ENCODE measurements at regions not wholly inside any gene's neighbourhood (a gene's known extent, or its start where the extent isn't known, plus 50 kb on each side); places are given as distances from the start of the nearest gene placed in this dataset.
A peak's percentile ranks its signal among the peaks of the same experiment; 100 is the strongest.
"Not testable (repeated sequence)": the region's sequence is repeated elsewhere in the genome, so short reads cannot be mapped to it uniquely, and the experiment has no call there.

DNA sequence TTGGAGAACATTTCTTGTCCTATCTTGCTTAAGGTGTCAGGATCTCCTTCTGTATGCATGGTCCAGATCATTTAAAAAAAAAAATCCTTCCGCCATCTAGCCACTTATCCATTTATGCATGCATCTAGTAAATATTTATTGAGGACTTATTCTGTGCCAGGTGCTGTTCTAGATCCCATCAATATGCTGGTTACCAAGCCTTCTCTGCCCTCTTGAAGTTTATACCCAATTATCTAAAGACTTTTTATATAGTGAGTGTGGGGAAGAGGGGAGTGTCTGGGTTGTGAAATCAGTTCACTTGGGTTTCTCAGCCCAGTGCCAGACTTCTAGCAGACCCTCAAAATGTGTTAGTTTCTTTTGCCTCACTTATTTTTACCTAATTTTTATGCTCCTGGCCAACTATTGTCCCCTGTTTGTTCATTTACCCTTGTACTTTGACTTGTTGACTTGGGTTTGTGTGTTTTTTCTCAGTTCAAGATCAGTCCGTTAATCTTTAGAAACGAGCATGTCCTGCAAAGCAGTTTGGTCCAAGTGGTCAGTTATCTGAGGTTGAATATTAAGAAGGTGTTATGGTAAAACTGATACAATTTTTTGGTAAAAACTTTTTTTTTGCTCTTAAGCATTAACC is 488.9 kb downstream of the PCNX1 start:
- DNase-seq (ENCODE audit: low spot score), result no peak

DNA sequence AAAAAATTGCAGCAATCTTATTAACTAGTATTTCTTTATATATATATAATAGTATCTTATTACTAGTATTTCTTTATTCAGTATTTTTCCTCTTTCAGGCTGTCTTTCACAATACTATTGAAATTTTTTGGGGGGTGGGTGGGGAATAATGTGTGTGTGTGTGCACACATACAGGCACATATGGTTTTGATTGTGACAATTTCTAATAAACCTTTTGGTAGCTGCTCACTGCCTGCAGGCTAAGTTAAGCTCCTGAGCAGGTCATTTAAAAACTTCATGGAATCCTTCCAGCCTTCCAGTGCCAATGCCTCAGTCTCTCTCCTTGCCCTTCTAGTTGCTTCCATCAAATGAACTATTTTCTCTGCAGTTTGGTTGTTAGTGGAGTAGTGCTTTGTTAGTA is 490.1 kb downstream of the PCNX1 start:
- DNase-seq (ENCODE audit: low spot score), result no peak

DNA sequence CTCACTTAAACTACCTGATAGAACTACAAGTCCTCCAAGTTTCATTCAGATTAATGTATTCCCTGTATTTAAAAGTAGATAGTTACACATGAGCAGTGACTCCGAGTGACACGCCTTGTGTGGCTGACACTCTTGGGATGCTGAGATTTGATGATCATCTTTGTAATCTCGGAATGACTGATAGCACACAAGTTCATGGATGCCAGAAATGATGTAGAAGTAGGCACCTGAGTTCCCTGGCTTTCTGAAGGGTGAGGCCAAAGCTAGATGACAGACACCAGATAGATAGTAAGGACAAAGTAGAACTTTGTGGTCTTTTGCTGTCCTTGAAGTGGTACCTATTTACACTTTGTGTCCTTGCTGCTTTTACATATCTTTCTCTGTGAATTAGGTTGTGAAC is 491.2 kb downstream of the PCNX1 start:
- DNase-seq (ENCODE audit: low spot score), result no peak

GRCh38 chr14:71399057-71399487 is 491.8 kb downstream of the PCNX1 start:
- no peak for DNase-seq (ENCODE audit: low spot score)

DNA sequence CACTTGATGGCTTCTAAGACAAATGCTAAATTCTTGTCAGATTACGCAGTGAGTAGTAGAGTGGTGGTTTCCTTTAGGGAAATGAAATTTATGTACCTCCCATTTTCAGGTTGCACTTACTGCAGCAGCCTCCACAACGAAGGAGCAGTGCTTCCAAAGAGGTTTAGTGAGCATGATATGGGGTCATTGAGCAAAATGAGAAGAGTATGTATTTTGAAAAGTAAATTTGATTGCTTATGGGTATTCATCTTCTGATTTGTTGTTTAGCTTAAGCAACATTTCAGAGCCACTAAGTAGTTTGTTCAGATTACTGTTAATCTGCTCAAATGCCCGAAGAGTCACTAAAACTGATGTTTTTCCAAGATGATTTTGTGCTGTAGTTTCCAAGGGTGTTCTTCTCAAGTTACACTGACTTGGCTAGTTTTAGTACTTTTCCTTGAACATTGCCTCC is 493.6 kb downstream of the PCNX1 start:
- no peak for DNase-seq (ENCODE audit: low spot score)

DNA sequence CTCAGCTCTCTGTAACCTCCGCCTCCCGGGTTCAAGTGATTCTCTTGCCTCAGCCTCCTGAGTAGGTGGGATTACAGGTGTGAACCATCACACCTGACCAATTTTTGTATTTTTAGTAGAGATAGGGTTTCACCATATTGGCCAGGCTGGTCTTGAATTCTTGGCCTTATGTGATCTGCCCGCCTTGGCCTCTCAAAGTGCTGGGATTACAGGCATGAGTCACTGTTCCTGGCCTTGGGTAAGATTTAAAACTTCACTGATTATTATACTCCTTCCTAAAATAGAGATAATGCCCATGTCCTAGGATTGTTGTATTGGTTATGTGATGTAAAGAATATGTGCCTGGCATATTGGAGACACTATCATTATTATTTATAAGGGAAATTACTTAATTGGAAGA is 495.2 kb downstream of the PCNX1 start:
- not testable (repeated sequence) for DNase-seq (ENCODE audit: low spot score)

GRCh38 chr14:71403656-71404055 is 496.4 kb downstream of the PCNX1 start:
- peak; percentile 52 for DNase-seq (ENCODE audit: low spot score)

- no peak for DNase-seq (ENCODE audit: low spot score)
Observed at GRCh38 chr14:71405676-71406075, 498.4 kb downstream of the PCNX1 start.

DNA sequence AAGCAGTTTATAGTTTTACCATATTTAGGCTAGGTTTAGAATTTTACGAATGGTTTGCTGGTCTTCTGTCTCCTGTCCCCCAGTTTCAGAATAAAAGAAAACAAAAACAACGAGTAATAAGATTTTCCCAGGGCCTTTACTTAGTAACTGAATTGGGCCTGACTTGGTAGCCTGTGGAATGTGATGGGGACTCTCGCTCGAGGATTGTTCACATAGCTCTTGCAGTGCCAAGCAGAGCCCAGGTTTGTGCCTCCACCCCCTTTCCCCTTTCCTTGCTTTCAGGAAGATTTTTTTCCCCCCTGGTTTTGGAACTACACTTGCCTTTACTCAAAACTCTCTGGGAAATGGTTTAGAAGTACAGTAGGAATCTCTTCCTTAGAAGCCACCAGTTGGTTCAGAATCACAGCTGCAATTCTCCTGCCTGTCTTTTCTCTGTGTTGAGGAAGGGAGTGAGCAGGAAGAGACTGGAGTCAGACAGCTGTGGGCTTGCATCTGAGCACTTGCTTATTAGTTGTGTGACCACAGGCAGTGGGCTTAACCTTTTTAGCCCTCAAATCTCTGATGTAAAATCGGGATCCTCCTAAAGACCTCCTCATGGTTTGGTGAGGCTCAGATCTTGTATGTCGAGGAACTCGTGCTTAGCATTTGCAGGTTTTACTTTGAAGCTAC is 501.2 kb downstream of the PCNX1 start:
- DNase-seq (ENCODE audit: low spot score), result no peak

- DNase-seq (ENCODE audit: low spot score), result no peak
Observed at GRCh38 chr14:71410578-71411284, 503.5 kb downstream of the PCNX1 start.

- DNase-seq (ENCODE audit: low spot score), result no peak
Observed at GRCh38 chr14:71411285-71411595, 504.0 kb downstream of the PCNX1 start.

DNA sequence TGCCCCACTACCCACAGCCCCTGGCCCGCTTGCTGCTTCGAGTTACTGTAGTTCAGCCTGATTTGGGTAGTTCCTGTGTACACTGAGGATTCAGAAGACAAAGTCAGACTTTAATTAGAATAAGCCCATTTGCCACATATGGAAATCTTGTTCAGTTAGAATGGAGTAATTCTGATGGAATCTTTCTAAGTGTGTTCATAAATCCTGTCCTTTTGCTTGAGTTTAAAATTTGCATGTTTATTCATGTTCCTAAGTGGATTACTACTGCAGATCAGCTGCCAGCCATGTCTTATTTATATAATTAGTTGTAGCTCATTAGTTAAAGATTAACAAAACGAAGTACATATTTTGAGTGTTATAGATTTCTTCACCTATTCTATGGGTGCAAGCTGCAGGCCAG is 504.5 kb downstream of the PCNX1 start:
- DNase-seq (ENCODE audit: low spot score), result no peak

GRCh38 chr14:71414631-71415403 is 507.6 kb downstream of the PCNX1 start:
- DNase-seq (ENCODE audit: low spot score), result peak; percentile 35

- no peak for DNase-seq (ENCODE audit: low spot score)
Observed at GRCh38 chr14:71415404-71415690, 508.1 kb downstream of the PCNX1 start.

- no peak for DNase-seq (ENCODE audit: low spot score)
Observed at GRCh38 chr14:71416392-71416791, 509.1 kb downstream of the PCNX1 start.

GRCh38 chr14:71418532-71419245 is 511.4 kb downstream of the PCNX1 start:
- DNase-seq (ENCODE audit: low spot score), result no peak

- no peak for DNase-seq (ENCODE audit: low spot score)
Observed at GRCh38 chr14:71423481-71423880, 508.7 kb upstream of the RGS6 start.

DNA sequence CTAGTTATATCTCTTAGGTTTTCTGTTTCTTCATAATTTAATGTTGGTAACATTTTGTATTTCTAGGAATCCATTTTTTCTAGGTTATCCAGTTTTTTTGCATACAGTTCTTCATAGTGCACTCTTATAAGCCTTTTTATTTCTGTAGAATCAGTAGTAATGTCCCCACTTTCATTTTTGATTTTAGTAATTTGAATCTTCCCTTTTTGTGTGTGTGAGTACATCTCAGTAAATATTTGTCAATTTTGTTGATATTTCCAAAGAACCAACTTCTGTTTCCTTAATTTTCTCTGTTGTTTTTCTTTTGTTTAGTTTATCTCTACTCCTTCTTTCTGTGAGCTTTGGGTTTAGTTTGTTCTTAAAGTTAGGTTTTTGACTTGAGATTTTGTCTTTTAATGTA is 507.3 kb upstream of the RGS6 start:
- no peak for DNase-seq (ENCODE audit: low spot score)

DNA sequence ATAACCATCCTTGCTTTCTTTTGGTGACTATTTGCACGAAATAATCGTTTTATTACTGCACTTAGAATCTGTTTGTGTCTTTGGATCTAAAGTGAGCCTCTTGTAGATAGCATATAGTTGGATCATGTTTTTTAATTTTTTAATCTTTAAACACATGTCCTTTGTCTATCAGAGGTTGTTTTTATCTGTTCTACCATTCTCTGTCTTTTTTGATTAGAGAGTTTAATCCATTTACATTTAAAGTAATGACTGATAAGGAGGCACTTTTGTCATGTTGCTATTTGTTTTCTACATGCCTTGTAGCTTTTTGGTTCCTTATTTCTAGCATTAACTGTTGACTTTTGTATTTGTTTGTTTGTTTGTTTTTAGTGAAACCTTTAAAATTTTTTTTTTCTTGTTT is 506.2 kb upstream of the RGS6 start:
- no peak for DNase-seq (ENCODE audit: low spot score)

DNA sequence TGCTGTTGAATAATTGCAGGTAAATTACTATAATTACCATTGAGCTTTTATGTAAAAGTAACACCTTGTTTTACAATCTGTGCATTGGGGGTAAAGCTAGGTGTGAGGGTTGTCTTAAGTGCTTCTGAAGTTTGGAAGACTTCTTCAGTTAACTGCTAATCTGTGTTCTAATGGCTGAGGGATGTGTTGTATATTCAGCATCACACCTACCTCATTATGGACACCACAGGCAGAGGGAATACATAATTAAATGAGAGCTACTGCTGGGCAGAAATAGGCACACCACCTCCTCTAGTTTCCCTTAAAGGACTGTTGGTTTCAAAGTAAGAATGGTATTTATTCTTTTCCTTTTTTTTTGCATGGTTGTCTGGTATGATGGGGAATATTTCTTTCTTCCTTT is 502.3 kb upstream of the RGS6 start:
- DNase-seq (ENCODE audit: low spot score), result no peak

GRCh38 chr14:71430321-71430677 is 501.9 kb upstream of the RGS6 start:
- no peak for DNase-seq (ENCODE audit: low spot score)

DNA sequence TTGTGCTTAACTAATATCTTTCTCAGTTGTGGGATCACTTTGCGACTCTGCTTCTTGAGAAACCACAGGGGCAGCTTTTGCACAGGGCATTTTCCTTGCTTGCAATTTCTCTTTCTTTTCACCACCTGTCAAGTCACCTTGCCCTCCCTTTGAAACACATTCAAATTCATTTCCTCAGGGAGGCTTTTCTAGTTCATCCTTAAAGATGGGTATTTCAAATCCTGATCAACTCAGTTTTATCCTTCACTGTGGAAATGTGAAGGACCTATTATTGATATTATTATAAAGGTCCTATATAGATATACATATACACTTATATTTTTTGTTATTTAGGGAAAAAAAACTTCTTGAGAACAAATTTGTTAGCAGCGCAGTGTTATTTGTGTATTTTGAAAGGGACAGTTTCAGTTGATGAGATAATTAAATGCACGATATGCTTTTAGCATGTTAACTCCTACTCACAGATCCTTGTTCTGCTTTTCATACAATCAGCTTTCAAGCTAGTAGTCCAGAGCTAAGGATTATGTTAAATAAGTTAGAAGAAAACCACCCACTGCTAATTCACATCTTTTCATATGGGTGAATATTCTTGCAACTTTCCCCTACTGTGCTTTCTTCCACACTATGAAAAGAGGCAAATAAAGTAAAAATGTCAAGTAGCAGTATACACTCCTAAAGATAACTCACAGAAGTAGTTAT is 501.4 kb upstream of the RGS6 start:
- DNase-seq (ENCODE audit: low spot score), result no peak

All from RKO (cell line).